MCF 10A (cell line): ENCODE measurements at regions not wholly inside any gene's neighbourhood (a gene's known extent, or its start where the extent isn't known, plus 50 kb on each side); places are given as distances from the start of the nearest gene placed in this dataset.
"Not testable (repeated sequence)": the region's sequence is repeated elsewhere in the genome, so short reads cannot be mapped to it uniquely, and the experiment has no call there.

Experiments used
- BruUV-seq: library from RNA; stranded (reverse); fragments of 400-500 nt; replicated peaks from 2 replicates; lab custom pipeline; 2021; lab: Mats Ljungman, UMichigan
- CTCF ChIA-PET: fragments of 300-600 bp; sonication (Branson Sonifier 250); formaldehyde crosslinking; extraction: SDS; loops from one replicate; lab custom pipeline; 2021; ENCODE audit warnings: antibody characterized with exemption, inconsistent platforms; lab: Yijun Ruan, JAX
- POLR2A ChIA-PET: fragments of 300-600, 350-650 bp; sonication (Branson Sonifier 250); formaldehyde crosslinking; extraction: SDS; loops from one replicate; lab custom pipeline; 2020; ENCODE audit warnings: antibody characterized with exemption, inconsistent platforms; lab: Yijun Ruan, JAX
- DNase-seq: peaks from one replicate; pipeline ENCODE4 v3.0.0-alpha.2; 2018; ENCODE audit not compliant: unreplicated experiment
- H3K27ac Mint-ChIP-seq: one replicate; pipeline ENCODE4 v1.8.0; 2022; ENCODE audit warnings: mild to moderate bottlenecking, low read depth, mixed read lengths; ENCODE audit not compliant: unreplicated experiment
- H3K27me3 Mint-ChIP-seq: one replicate; pipeline ENCODE4 v1.8.0; 2022; ENCODE audit warnings: mixed read lengths; ENCODE audit not compliant: insufficient read depth, unreplicated experiment
- H3K36me3 Mint-ChIP-seq: one replicate; pipeline ENCODE4 v1.8.0; 2022; ENCODE audit warnings: mild to moderate bottlenecking, moderate library complexity, mixed read lengths; ENCODE audit not compliant: insufficient read depth, unreplicated experiment
- H3K4me1 Mint-ChIP-seq: one replicate; pipeline ENCODE4 v1.8.0; 2022; ENCODE audit warnings: mixed read lengths; ENCODE audit not compliant: insufficient read depth, unreplicated experiment
- H3K4me3 Mint-ChIP-seq: one replicate; pipeline ENCODE4 v1.8.0; 2022; ENCODE audit warnings: mild to moderate bottlenecking, moderate library complexity, mixed read lengths; ENCODE audit not compliant: unreplicated experiment
- H3K9me3 Mint-ChIP-seq: one replicate; pipeline ENCODE4 v1.8.0; 2022; ENCODE audit warnings: mixed read lengths; ENCODE audit not compliant: unreplicated experiment
- CTCF ChIP-seq: fragments of 200-600 bp; IDR thresholded peaks from one replicate; pipeline ENCODE4 v1.8.0; 2022; ENCODE audit warnings: antibody characterized with exemption, mild to moderate bottlenecking; ENCODE audit not compliant: unreplicated experiment
- intact Hi-C: fragments of 100-400 bp; cut with micrococcal nuclease; formaldehyde crosslinking; loops from 2 replicates; pipeline ENCODE4 v1.14.1; 2022

- CTCF ChIA-PET, result interaction anchor here (0.7 kb wide), 1 partner anchor 52 kb away, joined by 3 read pairs; no protein-coding TSS in a partner anchor
- intact Hi-C loops, POLR2A ChIA-PET, H3K4me1 Mint-ChIP-seq, DNase-seq, BruUV-seq, H3K27ac Mint-ChIP-seq, H3K4me3 Mint-ChIP-seq, H3K27me3 Mint-ChIP-seq, H3K36me3 Mint-ChIP-seq, H3K9me3 Mint-ChIP-seq: not testable (repeated sequence)
Measured at GRCh38 chrX:119334468-119335050, 64.6 kb upstream of the SLC25A43 start.

DNA sequence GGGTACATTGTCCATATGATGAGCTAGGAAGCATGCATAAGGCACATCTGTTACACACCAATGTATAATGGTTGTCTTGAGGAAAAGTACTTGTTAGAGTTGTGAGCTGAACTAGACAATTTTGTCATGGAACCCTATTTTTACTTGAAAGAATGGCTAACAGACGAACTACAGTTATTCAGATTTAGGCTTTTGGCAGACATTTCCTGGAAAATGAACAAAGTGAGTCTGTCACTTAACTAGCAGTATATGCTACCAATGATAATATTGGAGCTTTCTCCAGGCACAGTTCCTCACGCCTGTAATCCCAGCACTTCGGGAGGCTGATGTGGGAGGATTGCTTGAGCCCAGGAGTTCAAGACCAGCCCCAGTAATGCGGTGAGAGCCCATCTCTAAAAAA lies 61.9 kb upstream of the SLC25A43 start:
- H3K27me3 Mint-ChIP-seq, result peaks cover 30% of the 10 kb centered on the region
- no peak overlapping the region for H3K4me3 Mint-ChIP-seq
- BruUV-seq, result no TSS peak
- DNase-seq, result no peak
- intact Hi-C loops, result no loop called here
- no peaks in the 10 kb centered on the region for H3K9me3 Mint-ChIP-seq
- H3K27ac Mint-ChIP-seq, result no peak overlapping the region
- ChIA-PET CTCF (interaction anchor here (0.6 kb wide), 1 partner anchor 91 kb away, joined by 3 read pairs; no protein-coding TSS in a partner anchor), POLR2A (no interaction called here)
- no peaks in the 10 kb centered on the region for H3K4me1 Mint-ChIP-seq
- no peak for TF ChIP-seq CTCF
- no peaks in the 10 kb centered on the region for H3K36me3 Mint-ChIP-seq

DNA sequence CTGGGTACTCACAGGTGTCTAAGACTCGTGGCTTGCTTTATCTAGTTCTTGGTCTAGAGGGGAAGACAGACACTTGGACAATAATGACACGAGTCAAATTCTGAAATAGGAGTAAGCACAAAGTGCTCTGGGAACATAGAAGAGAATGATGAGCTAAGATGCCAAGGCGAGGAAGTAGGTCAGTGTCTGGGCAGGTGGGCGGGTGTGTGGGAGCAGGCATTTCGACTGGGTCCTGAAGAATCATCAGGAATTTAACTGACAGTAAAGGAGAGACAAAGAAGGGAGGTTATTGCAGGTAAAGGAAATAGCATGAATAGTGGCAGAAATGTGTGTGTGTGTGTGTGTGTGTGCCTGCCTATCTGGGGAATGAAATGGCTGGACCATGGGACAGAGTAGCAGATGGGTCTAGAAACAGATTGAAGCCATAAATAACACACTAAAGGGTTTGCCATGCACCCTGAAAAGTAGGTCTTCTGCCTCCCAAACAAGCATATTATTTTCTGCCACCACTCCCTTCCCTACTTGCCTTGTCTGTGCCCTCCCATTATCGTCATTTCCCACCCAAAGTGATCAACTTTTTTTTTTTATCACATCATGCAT lies 58.4 kb upstream of the SLC25A43 start:
- no peaks in the 10 kb centered on the region for H3K9me3 Mint-ChIP-seq
- ChIA-PET CTCF (no interaction called here), POLR2A (no interaction called here)
- BruUV-seq, result no TSS peak
- H3K36me3 Mint-ChIP-seq, result no peaks in the 10 kb centered on the region
- H3K27ac Mint-ChIP-seq, result no peak overlapping the region
- H3K4me1 Mint-ChIP-seq, result no peaks in the 10 kb centered on the region
- no peak for DNase-seq
- TF ChIP-seq CTCF, result no peak
- H3K4me3 Mint-ChIP-seq, result no peak overlapping the region
- H3K27me3 Mint-ChIP-seq, result peaks cover 52% of the 10 kb centered on the region
- intact Hi-C loops, result no loop called here

DNA sequence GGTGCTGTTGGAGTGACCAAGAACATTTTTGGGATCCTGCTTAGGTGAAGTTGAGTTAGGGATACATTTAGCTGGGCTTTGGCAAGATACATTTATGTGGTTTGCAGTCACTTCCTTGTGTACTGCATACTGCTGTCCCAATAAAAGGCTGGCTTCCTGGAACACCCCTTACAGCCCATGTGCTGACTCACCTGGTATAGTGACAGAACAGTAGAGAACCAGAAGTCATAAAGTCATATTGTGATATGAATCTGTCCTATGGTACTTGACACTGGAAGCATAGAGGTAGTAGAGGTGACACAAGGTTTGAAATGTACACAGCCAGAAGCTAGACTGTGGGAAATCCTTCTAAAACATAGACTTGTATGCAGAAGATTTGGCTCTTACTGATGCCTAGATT lies 55.3 kb upstream of the SLC25A43 start:
- no peak for TF ChIP-seq CTCF
- POLR2A ChIA-PET, result no interaction called here
- H3K9me3 Mint-ChIP-seq, result no peaks in the 10 kb centered on the region
- intact Hi-C loops, result no loop called here
- CTCF ChIA-PET, result interaction anchor here (0.5 kb wide), 1 partner anchor 97 kb away, joined by 3 read pairs; no protein-coding TSS in a partner anchor
- H3K4me3 Mint-ChIP-seq, result no peak overlapping the region
- H3K27ac Mint-ChIP-seq, result no peak overlapping the region
- DNase-seq, result no peak
- H3K27me3 Mint-ChIP-seq, result peaks cover 73% of the 10 kb centered on the region
- H3K4me1 Mint-ChIP-seq, result no peaks in the 10 kb centered on the region
- BruUV-seq, result no TSS peak
- no peaks in the 10 kb centered on the region for H3K36me3 Mint-ChIP-seq
